ENCODE measurements at regions not wholly inside any gene's neighbourhood (a gene's known extent, or its start where the extent isn't known, plus 50 kb on each side); places are given as distances from the start of the nearest gene placed in this dataset.

GRCh38 chr10:2438248-2438939 lies 629.0 kb upstream of the PFKP start:
- in situ Hi-C loops (cut with MboI; ENCODE audit: low pct_ligation_motif_present in 1 of 4, low pct_unique_long_range_greater_than_20kb in 1 of 4, low sequenced_read_pairs in 3 of 4): no loop called here
- no peaks in the 10 kb centered on the region for H3K27me3 ChIP-seq
- intact Hi-C loops (cut with DNase I; ENCODE audit: low total_unique reads): no loop called here
- TF ChIP-seq POLR2AphosphoS5 (IDR thresholded peaks at IDR 0.05): no peak
- no peak for TF ChIP-seq EP300 (IDR thresholded peaks at IDR 0.05; ENCODE audit: low read depth)
- no peak for TF ChIP-seq CTCF (IDR thresholded peaks at IDR 0.05)
- no peak for TF ChIP-seq POLR2A (IDR thresholded peaks at IDR 0.05)
- no peak overlapping the region for H3K4me3 ChIP-seq
- peaks cover 6 to 7% of the 10 kb centered on the region in 2 donors for H3K9me3 ChIP-seq
- WGBS, 2 donors (ENCODE audit: low coverage in 1 of 2): 61 to 69% methylated on average over 4 to 7 of the region's 7 CpGs
- no peaks in the 10 kb centered on the region for H3K4me1 ChIP-seq
- H3K36me3 ChIP-seq: no peaks in the 10 kb centered on the region
- H3K27ac ChIP-seq: no peak overlapping the region
- no peak for DNase-seq

- Histone ChIP-seq H3K27ac (no peak overlapping the region), H3K9me3 (peaks cover 4 to 6% of the 10 kb centered on the region in 2 donors), H3K4me3 (no peak overlapping the region), H3K36me3 (no peaks in the 10 kb centered on the region), H3K4me1 (no peaks in the 10 kb centered on the region), H3K27me3 (no peaks in the 10 kb centered on the region)
- intact Hi-C loops (cut with DNase I; ENCODE audit: low total_unique reads) (no loop called here), in situ Hi-C loops (cut with MboI; ENCODE audit: low pct_ligation_motif_present in 1 of 4, low pct_unique_long_range_greater_than_20kb in 1 of 4, low sequenced_read_pairs in 3 of 4) (no loop called here)
- TF ChIP-seq CTCF (IDR thresholded peaks at IDR 0.05) (no peak), POLR2A (IDR thresholded peaks at IDR 0.05) (no peak), POLR2AphosphoS5 (IDR thresholded peaks at IDR 0.05) (no peak), EP300 (IDR thresholded peaks at IDR 0.05; ENCODE audit: low read depth) (no peak)
- WGBS, 2 donors (ENCODE audit: low coverage in 1 of 2): 69 to 90% methylated on average over 3 to 11 of the region's 11 CpGs
- no peak for DNase-seq
These were observed 630.4 kb upstream of the PFKP start for GRCh38 chr10:2436933-2437332.

GRCh38 chr10:2431961-2432360 lies 635.4 kb upstream of the PFKP start:
- no peak for DNase-seq
- H3K4me1 ChIP-seq: no peaks in the 10 kb centered on the region
- no peaks in the 10 kb centered on the region for H3K27me3 ChIP-seq
- 65 to 66% methylated on average over 5 of the region's 5 CpGs for WGBS, 2 donors (ENCODE audit: low coverage in 1 of 2)
- TF ChIP-seq CTCF (IDR thresholded peaks at IDR 0.05) (no peak), POLR2A (IDR thresholded peaks at IDR 0.05) (no peak), POLR2AphosphoS5 (IDR thresholded peaks at IDR 0.05) (no peak), EP300 (IDR thresholded peaks at IDR 0.05; ENCODE audit: low read depth) (no peak)
- no peaks in the 10 kb centered on the region for H3K36me3 ChIP-seq
- in situ Hi-C loops (cut with MboI; ENCODE audit: low pct_ligation_motif_present in 1 of 4, low pct_unique_long_range_greater_than_20kb in 1 of 4, low sequenced_read_pairs in 3 of 4): no loop called here
- H3K27ac ChIP-seq: no peak overlapping the region
- no peak overlapping the region for H3K4me3 ChIP-seq
- intact Hi-C loops (cut with DNase I; ENCODE audit: low total_unique reads): no loop called here
- H3K9me3 ChIP-seq: peaks cover 0 to 6% of the 10 kb centered on the region in 2 donors

GRCh38 chr10:2427412-2427811 lies 639.9 kb upstream of the PFKP start:
- Histone ChIP-seq H3K4me1 (no peaks in the 10 kb centered on the region), H3K27ac (no peak overlapping the region), H3K9me3 (no peaks in the 10 kb centered on the region), H3K36me3 (no peaks in the 10 kb centered on the region), H3K4me3 (no peak overlapping the region), H3K27me3 (no peaks in the 10 kb centered on the region)
- no peak for TF ChIP-seq EP300 (IDR thresholded peaks at IDR 0.05; ENCODE audit: low read depth)
- TF ChIP-seq POLR2AphosphoS5 (IDR thresholded peaks at IDR 0.05): no peak
- no peak for TF ChIP-seq CTCF (IDR thresholded peaks at IDR 0.05)
- TF ChIP-seq POLR2A (IDR thresholded peaks at IDR 0.05): no peak
- 62 to 70% methylated on average over 2 of the region's 2 CpGs for WGBS, 2 donors (ENCODE audit: low coverage in 1 of 2)
- in situ Hi-C loops (cut with MboI; ENCODE audit: low pct_ligation_motif_present in 1 of 4, low pct_unique_long_range_greater_than_20kb in 1 of 4, low sequenced_read_pairs in 3 of 4) (no loop called here), intact Hi-C loops (cut with DNase I; ENCODE audit: low total_unique reads) (no loop called here)
- no peak for DNase-seq
